Sigmoid colon (tissue), 4 donors: ENCODE measurements at regions not wholly inside any gene's neighbourhood (a gene's known extent, or its start where the extent isn't known, plus 50 kb on each side); places are given as distances from the start of the nearest gene placed in this dataset.

Source experiments
- CTCF ChIP-seq, 4 experiments: fragments of 450-650 bp in 3 of 4; fragments of 200-600 bp in 1 of 4; IDR thresholded peaks; one replicate each; pipeline ENCODE4 v1.5.1; 2016 to 2019; ENCODE audit warnings: antibody characterized with exemption in 4 of 4, mild to moderate bottlenecking in 3 of 4, moderate library complexity in 2 of 4
- EP300 ChIP-seq, 4 donors: sonication (generic); formaldehyde crosslinking; IDR thresholded peaks; one replicate each; pipeline ENCODE4 v1.6.1; 2017; ENCODE audit warnings: antibody characterized with exemption in 4 of 4
- POLR2A ChIP-seq, 2 donors: fragments of 450-650 bp; IDR thresholded peaks; one replicate each; pipeline ENCODE4 v1.6.1; 2016; ENCODE audit warnings: antibody characterized with exemption in 2 of 2, mild to moderate bottlenecking in 2 of 2, moderate library complexity in 2 of 2
- POLR2AphosphoS5 ChIP-seq, 4 donors: sonication (generic); formaldehyde crosslinking; IDR thresholded peaks; one replicate each; pipeline ENCODE4 v1.6.1; 2017; ENCODE audit warnings: antibody characterized with exemption in 4 of 4

- no peak for TF ChIP-seq CTCF (IDR thresholded peaks at IDR 0.05)
- no peak for TF ChIP-seq POLR2AphosphoS5 (IDR thresholded peaks at IDR 0.05)
- no peak for TF ChIP-seq EP300 (IDR thresholded peaks at IDR 0.05)
- no peak for TF ChIP-seq POLR2A (IDR thresholded peaks at IDR 0.05)
These were observed 288.2 kb downstream of the PTPRU start for GRCh38 chr1:29524285-29525065.
